Effector memory CD8-positive, alpha-beta T cell (primary cell): ENCODE measurements at regions not wholly inside any gene's neighbourhood (a gene's known extent, or its start where the extent isn't known, plus 50 kb on each side); places are given as distances from the start of the nearest gene placed in this dataset.
"Not testable (repeated sequence)": the region's sequence is repeated elsewhere in the genome, so short reads cannot be mapped to it uniquely, and the experiment has no call there.

ENCODE experiments used
- ATAC-seq: fragments of 150-1000 bp; cut with Tn5 transposase; replicated peaks from 2 replicates; pipeline ENCODE4 v1.10.0; 2021; ENCODE audit warnings: mild to moderate bottlenecking, moderate library complexity
- DNase-seq, 3 experiments: peaks; one replicate each; pipeline ENCODE4 v3.0.0; 2021
- H3K27ac Mint-ChIP-seq, 2 donors: one replicate each; pipeline ENCODE4 v1.8.0; 2022; ENCODE audit warnings: mild to moderate bottlenecking in 2 of 2, mixed read lengths in 2 of 2, moderate library complexity in 2 of 2
- H3K27me3 Mint-ChIP-seq, 2 donors: one replicate each; pipeline ENCODE4 v1.8.0; 2022; ENCODE audit warnings: mixed read lengths in 2 of 2
- H3K36me3 Mint-ChIP-seq: one replicate; pipeline ENCODE4 v1.8.0; 2022; ENCODE audit warnings: mild to moderate bottlenecking, moderate library complexity, mixed read lengths; ENCODE audit not compliant: insufficient read depth
- H3K4me1 Mint-ChIP-seq, 2 donors: one replicate each; pipeline ENCODE4 v1.8.0; 2022; ENCODE audit warnings: low read depth in 2 of 2, mixed read lengths in 2 of 2
- H3K4me3 Mint-ChIP-seq, 2 donors: one replicate each; pipeline ENCODE4 v1.8.0; 2022; ENCODE audit warnings: mild to moderate bottlenecking in 2 of 2, mixed read lengths in 2 of 2, moderate library complexity in 2 of 2
- H3K9me3 Mint-ChIP-seq, 2 donors: one replicate each; pipeline ENCODE4 v1.8.0; 2022; ENCODE audit warnings: mixed read lengths in 2 of 2

DNA sequence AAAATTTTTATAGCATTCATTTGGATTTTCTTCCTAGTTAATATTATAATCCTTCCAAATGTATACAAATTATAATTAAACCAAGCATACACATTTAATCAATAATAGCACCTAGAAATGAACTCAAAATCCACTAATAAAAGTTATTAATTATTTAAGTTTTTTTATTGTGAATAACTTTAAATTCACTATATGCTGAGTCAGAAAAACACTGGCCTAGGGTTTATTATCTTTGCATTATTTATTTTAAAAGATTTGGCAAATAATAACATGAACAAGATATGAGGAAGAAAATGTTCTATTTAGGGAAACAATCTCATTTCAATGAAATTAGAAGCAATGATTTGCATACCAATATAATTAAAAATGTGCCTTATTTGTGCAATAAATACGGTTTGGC is 951.5 kb downstream of the KCNT2 start:
- Mint-ChIP-seq H3K4me1 (no peaks in the 10 kb centered on the region), H3K4me3 (no peak overlapping the region), H3K27ac (no peak overlapping the region), H3K36me3 (no peaks in the 10 kb centered on the region), H3K9me3 (peaks cover 0 to 2% of the 10 kb centered on the region in 2 donors), H3K27me3 (no peaks in the 10 kb centered on the region)
- ATAC-seq, result no peak
- DNase-seq, result no peak

DNA sequence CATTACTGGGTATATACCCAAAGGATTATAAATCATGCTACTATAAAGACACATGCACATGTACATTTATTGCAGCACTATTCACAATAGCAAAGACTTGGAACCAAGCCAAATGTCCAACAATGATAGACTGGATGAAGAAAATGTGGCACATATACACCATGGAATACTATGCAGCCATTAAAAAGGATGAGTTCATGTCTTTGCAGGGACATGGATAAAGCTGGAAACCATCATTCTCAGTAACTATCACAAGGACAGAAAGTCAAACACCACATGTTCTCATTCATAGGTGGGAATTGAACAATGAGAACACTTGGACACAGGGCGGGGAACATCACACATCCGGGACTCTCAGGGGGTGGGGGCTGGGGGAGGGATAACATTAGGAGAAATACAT is 959.4 kb downstream of the KCNT2 start:
- not testable (repeated sequence) for H3K27ac Mint-ChIP-seq, H3K36me3 Mint-ChIP-seq, H3K4me1 Mint-ChIP-seq, H3K4me3 Mint-ChIP-seq, ATAC-seq, DNase-seq, H3K27me3 Mint-ChIP-seq
- H3K9me3 Mint-ChIP-seq, result peaks cover 9 to 14% of the 10 kb centered on the region in 2 donors

DNA sequence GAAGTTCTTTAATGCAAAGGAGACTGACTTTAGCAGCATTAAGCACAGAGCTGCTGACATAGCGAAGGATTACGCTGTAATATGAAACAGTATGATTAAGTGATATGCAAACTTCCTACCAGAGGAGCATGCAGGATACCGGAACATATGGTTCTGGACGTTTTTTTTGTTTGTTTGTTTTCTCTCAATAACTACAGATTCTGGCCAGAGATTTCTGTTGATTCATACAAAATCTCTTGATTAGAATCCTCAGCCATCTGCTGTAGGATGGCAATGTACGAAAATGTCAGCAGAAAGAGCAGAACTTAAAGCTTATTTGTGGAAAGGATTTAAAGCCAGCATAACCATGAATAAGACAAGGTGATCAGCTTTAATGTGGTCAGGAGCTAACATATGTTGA is 970.7 kb downstream of the KCNT2 start:
- H3K27me3 Mint-ChIP-seq, result no peaks in the 10 kb centered on the region
- no peaks in the 10 kb centered on the region for H3K4me1 Mint-ChIP-seq
- no peak for DNase-seq
- H3K9me3 Mint-ChIP-seq, result no peaks in the 10 kb centered on the region
- H3K36me3 Mint-ChIP-seq, result no peaks in the 10 kb centered on the region
- ATAC-seq, result no peak
- no peak overlapping the region for H3K4me3 Mint-ChIP-seq
- H3K27ac Mint-ChIP-seq, result no peak overlapping the region

DNA sequence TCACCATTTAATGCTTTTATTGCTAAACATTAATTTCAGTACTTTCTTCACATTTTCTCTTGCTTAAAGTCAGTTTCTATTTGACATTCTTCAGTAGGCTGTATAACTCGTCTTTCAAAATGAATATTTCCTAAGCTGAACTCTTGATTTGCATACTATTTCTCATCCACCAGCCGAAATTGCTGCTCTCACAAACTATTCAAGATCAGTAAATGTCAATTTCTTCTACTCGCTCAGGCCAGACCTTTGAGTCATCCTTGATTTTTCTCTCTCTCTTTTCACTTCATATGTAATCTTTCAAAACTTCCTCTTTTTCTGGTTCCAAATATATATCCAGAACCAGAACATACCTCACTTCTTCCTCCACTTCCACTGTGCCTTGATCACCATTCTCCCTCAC is 990.0 kb downstream of the KCNT2 start:
- ATAC-seq (no peak), DNase-seq (no peak)
- Mint-ChIP-seq H3K27me3 (no peaks in the 10 kb centered on the region), H3K36me3 (no peaks in the 10 kb centered on the region), H3K27ac (no peak overlapping the region), H3K4me3 (no peak overlapping the region), H3K4me1 (no peaks in the 10 kb centered on the region), H3K9me3 (peaks cover 0 to 6% of the 10 kb centered on the region in 2 donors)

DNA sequence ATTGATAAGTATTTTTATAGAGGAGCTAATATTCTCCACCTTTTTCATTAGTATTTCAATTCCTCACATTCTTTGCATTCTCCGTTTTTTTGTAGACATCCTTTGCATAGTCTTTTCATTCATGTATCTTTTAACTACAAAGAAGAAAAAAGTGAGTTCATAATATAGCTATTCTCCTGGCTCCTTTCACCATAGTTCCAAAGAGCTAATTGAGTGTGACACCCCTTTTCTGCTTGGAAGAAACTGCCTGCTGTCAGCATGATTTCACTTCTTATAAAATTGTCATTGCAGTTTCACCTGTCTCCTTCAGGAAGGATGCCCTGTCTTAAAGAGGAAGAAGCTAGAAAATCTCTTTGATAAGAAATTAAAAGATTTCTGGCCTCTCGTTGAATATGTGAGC is 991.1 kb downstream of the KCNT2 start:
- Mint-ChIP-seq H3K36me3 (no peaks in the 10 kb centered on the region), H3K4me3 (no peak overlapping the region), H3K27ac (no peak overlapping the region), H3K9me3 (peaks cover 0 to 6% of the 10 kb centered on the region in 2 donors), H3K4me1 (no peaks in the 10 kb centered on the region), H3K27me3 (no peaks in the 10 kb centered on the region)
- DNase-seq (no peak), ATAC-seq (no peak)

DNA sequence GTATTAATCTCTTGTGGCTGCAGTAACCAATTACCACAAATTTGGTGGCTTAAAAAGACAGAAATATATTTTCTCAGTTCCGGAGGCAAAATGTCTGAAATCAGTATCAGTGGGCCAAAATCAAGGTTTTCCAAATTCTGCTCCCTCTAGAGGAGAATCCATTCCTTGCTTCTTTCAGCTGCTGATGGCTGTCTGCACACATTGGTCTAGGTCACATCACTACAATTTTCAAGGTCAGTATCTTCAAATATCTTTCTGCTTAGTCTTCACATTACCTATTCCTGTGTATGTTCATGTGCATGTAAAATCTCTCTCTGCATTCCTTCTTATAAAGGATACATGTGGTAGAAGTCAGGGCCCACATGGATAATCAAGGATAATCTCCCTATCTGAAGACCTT is 999.4 kb downstream of the KCNT2 start:
- Mint-ChIP-seq H3K9me3 (peaks cover 0 to 5% of the 10 kb centered on the region in 2 donors), H3K27ac (no peak overlapping the region), H3K4me1 (no peaks in the 10 kb centered on the region), H3K4me3 (no peak overlapping the region), H3K27me3 (no peaks in the 10 kb centered on the region), H3K36me3 (no peaks in the 10 kb centered on the region)
- ATAC-seq, result no peak
- no peak for DNase-seq

DNA sequence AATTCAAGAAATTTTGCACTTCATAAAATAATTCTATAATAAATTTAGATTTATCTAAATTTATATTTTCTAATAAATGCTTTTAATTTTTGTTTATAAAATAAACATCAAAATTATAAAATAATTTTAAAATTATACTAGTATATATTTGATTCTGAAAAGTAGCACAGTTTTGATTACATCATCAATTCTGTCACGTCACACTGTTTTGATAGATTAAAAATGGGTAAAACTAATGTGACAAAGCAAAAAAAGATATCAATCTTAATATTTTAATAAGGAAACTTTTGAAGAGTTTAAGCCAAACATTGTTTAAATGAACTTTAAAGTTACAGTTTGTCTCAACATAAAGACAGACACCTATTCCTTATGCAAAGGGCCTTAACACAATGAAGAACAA is 1001.8 kb downstream of the KCNT2 start:
- ATAC-seq, result no peak
- no peaks in the 10 kb centered on the region for H3K36me3 Mint-ChIP-seq
- no peak overlapping the region for H3K27ac Mint-ChIP-seq
- H3K9me3 Mint-ChIP-seq, result peaks cover 0 to 10% of the 10 kb centered on the region in 2 donors
- DNase-seq, result no peak
- H3K4me3 Mint-ChIP-seq, result no peak overlapping the region
- no peaks in the 10 kb centered on the region for H3K27me3 Mint-ChIP-seq
- no peaks in the 10 kb centered on the region for H3K4me1 Mint-ChIP-seq

DNA sequence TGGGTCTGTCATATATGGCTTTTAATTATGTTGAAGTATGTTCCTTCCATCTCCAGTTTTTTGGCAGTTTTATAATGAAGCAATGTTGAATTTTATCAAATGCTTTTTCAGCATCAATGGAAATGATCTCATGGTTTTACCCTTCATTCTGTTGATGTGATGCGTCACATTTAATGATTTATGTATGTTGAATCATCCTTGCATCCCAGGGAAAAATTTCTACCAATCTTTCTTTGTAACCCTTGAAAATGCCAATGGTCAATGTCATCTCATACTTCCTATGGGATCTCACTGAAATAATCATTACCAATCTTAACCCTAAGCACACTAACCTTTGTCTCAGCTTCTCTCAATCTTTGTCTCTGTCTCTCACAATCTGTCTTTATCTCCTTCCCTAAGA is 1004.0 kb downstream of the KCNT2 start:
- ATAC-seq (no peak), DNase-seq (no peak)
- Mint-ChIP-seq H3K4me1 (no peaks in the 10 kb centered on the region), H3K27me3 (no peaks in the 10 kb centered on the region), H3K9me3 (peaks cover 0 to 13% of the 10 kb centered on the region in 2 donors), H3K27ac (no peak overlapping the region), H3K36me3 (no peaks in the 10 kb centered on the region), H3K4me3 (no peak overlapping the region)

DNA sequence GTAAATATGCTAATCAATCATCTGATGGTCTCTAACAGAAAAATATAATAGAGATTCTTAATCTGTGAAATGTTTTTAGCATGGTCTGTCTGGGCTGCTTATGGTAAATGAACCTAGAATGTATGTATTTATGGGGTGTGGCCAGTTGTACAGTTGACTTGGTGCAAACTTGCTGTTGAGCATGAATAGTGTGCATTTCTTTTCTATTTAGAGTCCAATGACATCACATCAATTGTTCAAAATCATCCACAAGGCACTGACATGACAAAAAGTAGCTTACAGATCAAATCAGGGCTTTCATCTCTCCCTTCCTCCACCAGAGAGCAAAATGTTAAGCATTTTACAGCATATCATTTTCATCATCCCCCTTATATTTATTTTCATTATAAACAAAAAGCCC is 1010.3 kb downstream of the KCNT2 start:
- no peaks in the 10 kb centered on the region for H3K27me3 Mint-ChIP-seq
- no peaks in the 10 kb centered on the region for H3K36me3 Mint-ChIP-seq
- H3K9me3 Mint-ChIP-seq, result peaks cover 0 to 9% of the 10 kb centered on the region in 2 donors
- no peaks in the 10 kb centered on the region for H3K4me1 Mint-ChIP-seq
- no peak overlapping the region for H3K4me3 Mint-ChIP-seq
- DNase-seq (no peak), ATAC-seq (no peak)
- H3K27ac Mint-ChIP-seq, result no peak overlapping the region

DNA sequence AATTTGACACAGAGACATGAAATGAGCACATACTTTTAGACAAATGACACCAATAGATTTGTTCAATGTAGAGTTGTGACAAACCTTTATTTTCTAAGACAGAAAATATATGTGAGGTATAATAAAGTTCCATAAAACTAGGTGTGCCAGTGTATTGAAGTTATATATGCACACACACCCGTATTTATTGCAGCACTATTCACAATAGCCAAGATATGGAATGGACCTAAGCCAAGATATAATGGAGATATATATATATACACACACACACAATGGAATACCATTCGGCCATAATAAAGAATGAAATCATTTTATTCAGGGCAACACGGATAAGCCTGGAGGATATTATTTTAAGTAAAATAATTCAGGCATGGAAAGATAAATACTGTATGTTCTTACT is 1013.5 kb downstream of the KCNT2 start:
- no peak for DNase-seq
- no peak overlapping the region for H3K4me3 Mint-ChIP-seq
- H3K36me3 Mint-ChIP-seq, result no peaks in the 10 kb centered on the region
- peaks cover 0 to 3% of the 10 kb centered on the region in 2 donors for H3K9me3 Mint-ChIP-seq
- ATAC-seq, result no peak
- no peaks in the 10 kb centered on the region for H3K27me3 Mint-ChIP-seq
- H3K4me1 Mint-ChIP-seq, result no peaks in the 10 kb centered on the region
- no peak overlapping the region for H3K27ac Mint-ChIP-seq

DNA sequence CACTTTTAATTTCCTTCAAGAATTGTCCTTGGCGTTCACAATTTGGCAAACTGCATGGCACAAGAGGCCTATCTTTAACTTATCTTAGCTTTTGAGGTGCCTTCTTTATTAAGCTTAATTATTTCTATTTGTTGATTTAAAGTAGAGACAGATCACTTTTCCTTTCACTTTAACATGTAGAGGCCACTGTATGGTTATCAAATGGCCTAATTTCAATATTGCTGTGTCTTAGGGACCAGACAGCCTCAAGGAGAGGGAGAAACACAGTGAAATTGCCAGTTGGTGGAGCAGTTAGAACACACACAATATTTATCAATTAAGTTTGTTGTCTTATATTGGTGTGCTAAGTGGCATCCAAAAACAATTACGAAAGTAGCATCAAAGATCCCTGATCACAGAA is 1013.9 kb downstream of the KCNT2 start:
- H3K9me3 Mint-ChIP-seq, result peaks cover 0 to 3% of the 10 kb centered on the region in 2 donors
- ATAC-seq, result no peak
- DNase-seq, result no peak
- no peaks in the 10 kb centered on the region for H3K27me3 Mint-ChIP-seq
- H3K36me3 Mint-ChIP-seq, result no peaks in the 10 kb centered on the region
- no peaks in the 10 kb centered on the region for H3K4me1 Mint-ChIP-seq
- H3K4me3 Mint-ChIP-seq, result no peak overlapping the region
- no peak overlapping the region for H3K27ac Mint-ChIP-seq

DNA sequence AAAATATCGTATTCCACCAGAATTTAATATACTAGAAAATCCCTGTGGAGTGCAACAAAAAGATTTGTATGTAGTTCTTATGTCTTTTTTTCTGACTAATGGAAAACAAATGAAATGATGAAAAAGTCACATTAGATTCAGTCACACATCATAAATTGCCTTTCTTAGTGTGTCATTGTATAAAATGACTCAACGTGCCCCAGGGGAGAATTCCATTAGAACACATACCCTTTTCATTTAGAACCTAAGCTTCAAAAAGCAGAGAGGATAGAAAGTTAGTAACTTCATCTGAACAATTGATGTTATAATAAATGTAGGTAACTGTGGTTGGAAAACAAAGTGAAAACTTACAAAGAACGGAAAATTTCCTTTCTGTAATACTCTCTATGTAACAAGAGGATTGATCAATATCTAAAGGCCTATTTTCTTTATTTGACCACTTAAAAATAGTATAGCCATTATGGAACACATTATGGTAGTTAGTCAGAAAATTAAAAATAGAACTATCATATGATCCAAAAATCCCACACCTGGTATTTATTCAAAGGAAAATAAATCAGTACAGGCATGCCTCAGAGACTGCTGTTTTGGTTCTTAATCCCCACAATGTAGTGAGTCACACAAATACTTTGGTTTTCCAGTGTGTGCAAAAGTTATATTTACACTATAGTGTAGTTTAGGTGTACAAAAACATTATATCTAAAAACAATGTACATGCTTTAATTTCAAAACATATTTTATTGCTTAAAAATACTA is 1016.1 kb downstream of the KCNT2 start:
- H3K4me3 Mint-ChIP-seq, result no peak overlapping the region
- DNase-seq (no peak), ATAC-seq (no peak)
- no peaks in the 10 kb centered on the region for H3K27me3 Mint-ChIP-seq
- H3K36me3 Mint-ChIP-seq, result no peaks in the 10 kb centered on the region
- H3K4me1 Mint-ChIP-seq, result no peaks in the 10 kb centered on the region
- peaks cover 3 to 9% of the 10 kb centered on the region in 2 donors for H3K9me3 Mint-ChIP-seq
- no peak overlapping the region for H3K27ac Mint-ChIP-seq

DNA sequence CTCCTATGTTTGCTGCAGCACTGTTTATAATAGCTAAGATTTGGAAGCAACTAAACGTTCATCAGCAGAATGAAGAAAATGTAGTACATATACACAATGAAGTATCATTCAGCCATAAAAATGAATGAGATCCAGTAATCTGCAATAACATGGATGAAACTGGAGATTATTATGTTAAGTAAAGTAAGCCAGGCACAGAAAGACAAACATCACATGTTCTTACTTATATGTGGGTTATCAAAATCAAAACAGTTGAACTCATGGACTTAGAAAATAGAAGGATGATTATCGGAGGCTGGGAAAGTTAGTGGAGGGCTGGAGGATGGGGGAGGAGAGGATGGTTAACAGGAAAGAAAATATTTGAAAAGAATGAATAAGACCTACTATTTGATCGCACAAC is 1017.6 kb downstream of the KCNT2 start:
- Mint-ChIP-seq H3K27ac (no peak overlapping the region), H3K4me1 (no peaks in the 10 kb centered on the region), H3K4me3 (no peak overlapping the region), H3K36me3 (no peaks in the 10 kb centered on the region), H3K9me3 (peaks cover 7 to 21% of the 10 kb centered on the region in 2 donors), H3K27me3 (no peaks in the 10 kb centered on the region)
- DNase-seq (no peak), ATAC-seq (no peak)

DNA sequence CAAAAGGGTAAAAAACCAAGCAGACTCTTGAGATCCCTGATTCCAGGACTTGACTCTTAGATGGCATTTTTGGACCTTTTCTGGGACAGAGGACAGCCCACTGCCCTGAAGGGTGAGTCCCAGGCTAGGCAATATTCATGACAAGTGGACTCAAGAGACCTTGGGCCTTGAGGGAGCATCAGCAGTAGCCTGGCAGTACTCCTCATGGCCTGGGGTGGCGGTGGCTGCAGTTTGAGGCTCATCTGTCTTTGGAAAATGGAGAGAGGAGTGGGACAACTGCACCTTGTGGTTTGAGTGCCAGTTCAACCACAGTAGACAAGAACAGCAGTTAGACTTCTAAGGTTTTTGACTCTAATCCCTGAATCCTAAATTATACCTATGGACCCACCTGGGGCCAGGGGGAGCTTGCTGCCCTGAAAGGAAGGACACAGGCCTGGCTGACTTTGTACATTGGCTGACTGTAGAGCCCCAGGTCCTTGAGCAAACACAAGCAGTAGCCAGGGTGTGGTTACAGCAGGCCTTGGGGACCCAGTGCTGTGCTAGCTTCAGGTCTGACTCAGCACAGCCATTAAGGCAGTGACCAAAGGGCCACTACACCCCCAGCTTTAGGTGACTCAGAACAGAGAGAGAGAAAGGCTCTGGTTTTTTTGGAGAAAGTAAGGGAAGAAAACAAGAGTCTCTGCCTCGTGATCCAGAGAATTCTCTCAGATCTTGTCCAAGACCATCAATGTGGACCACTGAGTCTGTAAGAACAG is 1023.2 kb downstream of the KCNT2 start:
- no peaks in the 10 kb centered on the region for H3K27me3 Mint-ChIP-seq
- no peak overlapping the region for H3K27ac Mint-ChIP-seq
- no peak overlapping the region for H3K4me3 Mint-ChIP-seq
- DNase-seq (no peak), ATAC-seq (no peak)
- no peaks in the 10 kb centered on the region for H3K36me3 Mint-ChIP-seq
- no peaks in the 10 kb centered on the region for H3K4me1 Mint-ChIP-seq
- H3K9me3 Mint-ChIP-seq, result peaks cover 5 to 23% of the 10 kb centered on the region in 2 donors
